ENCODE measurements at regions not wholly inside any gene's neighbourhood (a gene's known extent, or its start where the extent isn't known, plus 50 kb on each side); places are given as distances from the start of the nearest gene placed in this dataset.

- no peak overlapping the region for H2AFZ ChIP-seq (ENCODE audit: low read length)
- H3K9ac ChIP-seq (ENCODE audit: insufficient read depth, low read length): no peak overlapping the region
- DNase-seq (ENCODE audit: low read depth in 2 of 2): no peak
- H3K36me3 ChIP-seq (ENCODE audit: control insufficient read depth, insufficient read depth, low read length): no peaks in the 10 kb centered on the region
- H3K27me3 ChIP-seq (ENCODE audit: control insufficient read depth, insufficient read depth, low read length): no peaks in the 10 kb centered on the region
- H3K9me3 ChIP-seq (ENCODE audit: control insufficient read depth, insufficient read depth, low read depth, low read length): no peaks in the 10 kb centered on the region
- H3K27ac ChIP-seq (ENCODE audit: insufficient read depth, low read length): no peak overlapping the region
- H3K4me1 ChIP-seq (ENCODE audit: control insufficient read depth, extremely low read depth, insufficient read depth, low read length): no peaks in the 10 kb centered on the region
- H3K79me2 ChIP-seq (ENCODE audit: control insufficient read depth, insufficient read depth, low read length): no peaks in the 10 kb centered on the region
- no peak overlapping the region for H3K4me3 ChIP-seq (replicated peaks in 1 of 4; ENCODE audit: control extremely low read depth in 1 of 4, insufficient read depth in 1 of 4, low read depth in 3 of 4, low read length in 4 of 4)
- no peaks in the 10 kb centered on the region for H4K20me1 ChIP-seq (ENCODE audit: control insufficient read depth, extremely low read depth, insufficient read depth, low read length)
- TF ChIP-seq EZH2 (IDR thresholded peaks at IDR 0.05; ENCODE audit: low read length, missing control alignments) (no peak), CTCF (conservative IDR thresholded peaks at IDR 0.05 in 1 of 2, IDR thresholded peaks at IDR 0.05 in 1 of 2; ENCODE audit: low read depth in 1 of 2, low read length in 2 of 2) (no peak)
- no peak overlapping the region for H3K4me2 ChIP-seq (ENCODE audit: extremely low read depth, insufficient read depth, low read length)
Measured at GRCh38 chr2:82730811-82731210, 1728.3 kb downstream of the SUCLG1 start.

GRCh38 chr2:82728090-82728489 lies 1731.0 kb downstream of the SUCLG1 start:
- Histone ChIP-seq H3K9me3 (ENCODE audit: control insufficient read depth, insufficient read depth, low read depth, low read length) (no peaks in the 10 kb centered on the region), H2AFZ (ENCODE audit: low read length) (no peak overlapping the region), H3K79me2 (ENCODE audit: control insufficient read depth, insufficient read depth, low read length) (no peaks in the 10 kb centered on the region), H4K20me1 (ENCODE audit: control insufficient read depth, extremely low read depth, insufficient read depth, low read length) (no peaks in the 10 kb centered on the region), H3K4me3 (replicated peaks in 1 of 4; ENCODE audit: control extremely low read depth in 1 of 4, insufficient read depth in 1 of 4, low read depth in 3 of 4, low read length in 4 of 4) (no peak overlapping the region), H3K4me2 (ENCODE audit: extremely low read depth, insufficient read depth, low read length) (no peak overlapping the region), H3K4me1 (ENCODE audit: control insufficient read depth, extremely low read depth, insufficient read depth, low read length) (no peaks in the 10 kb centered on the region), H3K9ac (ENCODE audit: insufficient read depth, low read length) (no peak overlapping the region), H3K36me3 (ENCODE audit: control insufficient read depth, insufficient read depth, low read length) (no peaks in the 10 kb centered on the region), H3K27ac (ENCODE audit: insufficient read depth, low read length) (no peak overlapping the region), H3K27me3 (ENCODE audit: control insufficient read depth, insufficient read depth, low read length) (no peaks in the 10 kb centered on the region)
- no peak for TF ChIP-seq CTCF (conservative IDR thresholded peaks at IDR 0.05 in 1 of 2, IDR thresholded peaks at IDR 0.05 in 1 of 2; ENCODE audit: low read depth in 1 of 2, low read length in 2 of 2)
- TF ChIP-seq EZH2 (IDR thresholded peaks at IDR 0.05; ENCODE audit: low read length, missing control alignments): no peak
- no peak for DNase-seq (ENCODE audit: low read depth in 2 of 2)

DNA sequence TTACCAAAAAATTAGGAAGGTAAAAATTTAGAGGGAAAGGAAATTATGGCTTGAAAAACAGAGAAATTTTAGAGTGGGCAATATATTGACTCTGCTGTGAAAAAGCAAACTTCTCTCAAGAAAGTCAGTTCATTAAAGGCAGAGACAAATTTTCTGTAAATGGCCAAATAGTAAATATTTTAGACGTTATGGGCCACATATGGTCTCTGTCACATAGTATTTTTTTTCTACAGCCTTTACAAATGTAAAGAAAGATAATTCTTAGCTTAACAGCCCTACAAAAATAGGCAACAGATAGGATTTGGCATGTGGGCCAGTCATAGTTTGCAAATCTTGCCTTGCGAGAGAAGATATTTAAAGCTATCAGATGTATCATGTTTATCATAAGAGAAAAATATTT lies 1750.4 kb downstream of the SUCLG1 start:
- H3K4me2 ChIP-seq (ENCODE audit: extremely low read depth, insufficient read depth, low read length): no peak overlapping the region
- no peak overlapping the region for H3K27ac ChIP-seq (ENCODE audit: insufficient read depth, low read length)
- no peak overlapping the region for H3K9ac ChIP-seq (ENCODE audit: insufficient read depth, low read length)
- no peak overlapping the region for H2AFZ ChIP-seq (ENCODE audit: low read length)
- H3K9me3 ChIP-seq (ENCODE audit: control insufficient read depth, insufficient read depth, low read depth, low read length): no peaks in the 10 kb centered on the region
- H3K4me1 ChIP-seq (ENCODE audit: control insufficient read depth, extremely low read depth, insufficient read depth, low read length): no peaks in the 10 kb centered on the region
- no peaks in the 10 kb centered on the region for H3K36me3 ChIP-seq (ENCODE audit: control insufficient read depth, insufficient read depth, low read length)
- no peak overlapping the region for H3K4me3 ChIP-seq (replicated peaks in 1 of 4; ENCODE audit: control extremely low read depth in 1 of 4, insufficient read depth in 1 of 4, low read depth in 3 of 4, low read length in 4 of 4)
- H3K27me3 ChIP-seq (ENCODE audit: control insufficient read depth, insufficient read depth, low read length): no peaks in the 10 kb centered on the region
- H4K20me1 ChIP-seq (ENCODE audit: control insufficient read depth, extremely low read depth, insufficient read depth, low read length): no peaks in the 10 kb centered on the region
- no peak for TF ChIP-seq CTCF (conservative IDR thresholded peaks at IDR 0.05 in 1 of 2, IDR thresholded peaks at IDR 0.05 in 1 of 2; ENCODE audit: low read depth in 1 of 2, low read length in 2 of 2)
- no peak for TF ChIP-seq EZH2 (IDR thresholded peaks at IDR 0.05; ENCODE audit: low read length, missing control alignments)
- no peaks in the 10 kb centered on the region for H3K79me2 ChIP-seq (ENCODE audit: control insufficient read depth, insufficient read depth, low read length)
- no peak for DNase-seq (ENCODE audit: low read depth in 2 of 2)

Data from fibroblast of lung (primary cell).